CD14-positive monocyte (primary cell): ENCODE measurements at regions not wholly inside any gene's neighbourhood (a gene's known extent, or its start where the extent isn't known, plus 50 kb on each side); places are given as distances from the start of the nearest gene placed in this dataset.

Experiments
- DNase-seq, 3 donors: peaks; one replicate each; pipeline ENCODE4 v3.0.0-alpha.2; 2011 to 2022
- H2AFZ ChIP-seq: 2 replicates; pipeline ENCODE4 v1.6.0; 2012; ENCODE audit warnings: mild to moderate bottlenecking, low read depth, low read length, inconsistent platforms; ENCODE audit not compliant: insufficient read depth, poor library complexity, severe bottlenecking
- H3K27ac ChIP-seq, 2 donors: 1 replicate in 1 of 2; 2 replicates in 1 of 2; pipeline ENCODE4 v1.5.1; 2012 to 2013; ENCODE audit warnings: low read length in 2 of 2, control low read depth in 1 of 2, inconsistent platforms in 1 of 2, low read depth in 1 of 2, mild to moderate bottlenecking in 1 of 2
- H3K27me3 ChIP-seq, 2 donors: one replicate each; pipeline versions ENCODE4 v1.6.0 to v1.6.1; 2011 to 2013; ENCODE audit warnings: low read length in 2 of 2; ENCODE audit not compliant: control insufficient read depth in 2 of 2, insufficient read depth in 2 of 2
- H3K36me3 ChIP-seq, 2 donors: replicated peaks in 1 of 2; 1 replicate in 1 of 2; 2 replicates in 1 of 2; pipeline versions ENCODE4 v1.5.1 to v1.6.1; 2012 to 2013; ENCODE audit warnings: low read length in 2 of 2, control low read depth in 1 of 2, inconsistent platforms in 1 of 2, mild to moderate bottlenecking in 1 of 2; ENCODE audit not compliant: insufficient read depth in 2 of 2, control insufficient read depth in 1 of 2
- H3K4me1 ChIP-seq, 2 donors: 1 replicate in 1 of 2; 2 replicates in 1 of 2; pipeline versions ENCODE4 v1.5.1 to v1.6.1; 2012 to 2013; ENCODE audit warnings: low read length in 2 of 2, control low read depth in 1 of 2, inconsistent platforms in 1 of 2, mild to moderate bottlenecking in 1 of 2, moderate library complexity in 1 of 2; ENCODE audit not compliant: insufficient read depth in 2 of 2, control insufficient read depth in 1 of 2
- H3K4me2 ChIP-seq: replicated peaks from 2 replicates; pipeline ENCODE3; 2012; ENCODE audit warnings: low read length, moderate library complexity, mild to moderate bottlenecking; ENCODE audit not compliant: poor library complexity, severe bottlenecking; ENCODE audit errors: extremely low read depth
- H3K4me3 ChIP-seq, 3 experiments: fragments of 200-600 bp in 1 of 3; sonication (generic) in 1 of 3; replicated peaks in 1 of 3; 1 replicate in 2 of 3; 2 replicates in 1 of 3; pipeline ENCODE4 v1.5.1; 2011 to 2013; ENCODE audit warnings: low read length in 3 of 3, mild to moderate bottlenecking in 3 of 3, control low read depth in 2 of 3, low read depth in 2 of 3, inconsistent platforms in 1 of 3, moderate library complexity in 1 of 3
- H3K79me2 ChIP-seq: 2 replicates; pipeline ENCODE4 v1.6.0; 2012; ENCODE audit warnings: mild to moderate bottlenecking, control low read depth, inconsistent platforms, low read length, moderate library complexity; ENCODE audit not compliant: insufficient read depth
- H3K9ac ChIP-seq: 2 replicates; pipeline ENCODE4 v1.6.0; 2017; ENCODE audit warnings: low read length, mild to moderate bottlenecking; ENCODE audit not compliant: insufficient read depth, poor library complexity, severe bottlenecking
- H3K9me3 ChIP-seq, 2 donors: replicated peaks in 1 of 2; 1 replicate in 1 of 2; 2 replicates in 1 of 2; pipeline versions ENCODE4 v1.5.1 to v1.6.1; 2012 to 2013; ENCODE audit warnings: low read length in 2 of 2, control low read depth in 1 of 2; ENCODE audit not compliant: control insufficient read depth in 1 of 2, insufficient read depth in 1 of 2
- H4K20me1 ChIP-seq: 2 replicates; pipeline ENCODE4 v1.6.0; 2012; ENCODE audit warnings: mild to moderate bottlenecking, low read length, control low read depth, moderate library complexity; ENCODE audit not compliant: insufficient read depth
- H3K27ac Mint-ChIP-seq, 7 donors: one replicate each; pipeline ENCODE4 v1.8.0; 2020; ENCODE audit warnings: mild to moderate bottlenecking in 7 of 7, mixed read lengths in 7 of 7, moderate library complexity in 6 of 7, inconsistent platforms in 2 of 7
- H3K27me3 Mint-ChIP-seq, 3 donors: one replicate each; pipeline ENCODE4 v1.8.0; 2021 to 2022; ENCODE audit warnings: low read depth in 3 of 3, mild to moderate bottlenecking in 3 of 3, mixed read lengths in 3 of 3, moderate library complexity in 3 of 3, inconsistent platforms in 1 of 3
- H3K36me3 Mint-ChIP-seq, 2 donors: one replicate each; pipeline ENCODE4 v1.8.0; 2020; ENCODE audit warnings: mixed read lengths in 2 of 2, inconsistent platforms in 1 of 2, mild to moderate bottlenecking in 1 of 2
- H3K4me1 Mint-ChIP-seq: one replicate; pipeline ENCODE4 v1.8.0; 2020; ENCODE audit warnings: mild to moderate bottlenecking, mixed read lengths
- H3K4me3 Mint-ChIP-seq, 2 donors: one replicate each; pipeline ENCODE4 v1.8.0; 2020; ENCODE audit warnings: mild to moderate bottlenecking in 2 of 2, mixed read lengths in 2 of 2, moderate library complexity in 1 of 2
- H3K9me3 Mint-ChIP-seq, 7 donors: one replicate each; pipeline ENCODE4 v1.8.0; 2020 to 2022; ENCODE audit warnings: mixed read lengths in 7 of 7, mild to moderate bottlenecking in 6 of 7, moderate library complexity in 6 of 7, inconsistent platforms in 2 of 7
- CTCF ChIP-seq: fragments of 200-600 bp; IDR thresholded peaks from one replicate; pipeline ENCODE4 v1.8.0; 2022; ENCODE audit warnings: antibody characterized with exemption, mild to moderate bottlenecking
- WGBS: methylation state at CpG from one replicate; pipeline ENCODE4 v1.1.5; 2013; ENCODE audit warnings: missing lambda C conversion rate; ENCODE audit not compliant: insufficient coverage; 5-methylcytosine and 5-hydroxymethylcytosine counted together
- intact Hi-C, 2 donors: fragments of 100-400 bp; cut with micrococcal nuclease; formaldehyde crosslinking; loops; one replicate each; pipeline versions ENCODE4 v1.15.0 to v1.15.1; 2023

GRCh38 chr18:41714872-41715271 is 240.2 kb upstream of the PIK3C3 start:
- H3K9me3 ChIP-seq: no peaks in the 10 kb centered on the region
- peaks cover 0 to 4% (median 0%) of the 10 kb centered on the region in 7 donors for H3K9me3 Mint-ChIP-seq
- H3K4me1 ChIP-seq: no peaks in the 10 kb centered on the region
- H3K27ac ChIP-seq: no peak overlapping the region
- no peak overlapping the region for H2AFZ ChIP-seq
- no peak for TF ChIP-seq CTCF
- H3K4me3 Mint-ChIP-seq: no peak overlapping the region
- no peaks in the 10 kb centered on the region for H3K36me3 ChIP-seq
- H3K36me3 Mint-ChIP-seq: no peaks in the 10 kb centered on the region
- no peak overlapping the region for H3K9ac ChIP-seq
- H3K27me3 ChIP-seq: no peaks in the 10 kb centered on the region
- no peaks in the 10 kb centered on the region for H3K79me2 ChIP-seq
- no peak for DNase-seq
- no peak overlapping the region for H3K27ac Mint-ChIP-seq
- H4K20me1 ChIP-seq: no peaks in the 10 kb centered on the region
- no peaks in the 10 kb centered on the region for H3K4me1 Mint-ChIP-seq
- H3K4me3 ChIP-seq: no peak overlapping the region
- H3K4me2 ChIP-seq: no peak overlapping the region
- H3K27me3 Mint-ChIP-seq: no peaks in the 10 kb centered on the region
- intact Hi-C loops: no loop called here

GRCh38 chr18:41713969-41714825 is 240.8 kb upstream of the PIK3C3 start:
- H3K27ac Mint-ChIP-seq: no peak overlapping the region
- no peaks in the 10 kb centered on the region for H3K27me3 Mint-ChIP-seq
- no peak for TF ChIP-seq CTCF
- H3K4me3 Mint-ChIP-seq: no peak overlapping the region
- Histone ChIP-seq H3K27me3 (no peaks in the 10 kb centered on the region), H3K4me2 (no peak overlapping the region), H2AFZ (no peak overlapping the region), H3K79me2 (no peaks in the 10 kb centered on the region), H3K9ac (no peak overlapping the region), H3K9me3 (no peaks in the 10 kb centered on the region), H3K36me3 (no peaks in the 10 kb centered on the region), H4K20me1 (no peaks in the 10 kb centered on the region), H3K4me1 (no peaks in the 10 kb centered on the region), H3K4me3 (no peak overlapping the region), H3K27ac (no peak overlapping the region)
- no peak for DNase-seq
- intact Hi-C loops: no loop called here
- peaks cover 0 to 4% (median 0%) of the 10 kb centered on the region in 7 donors for H3K9me3 Mint-ChIP-seq
- no peaks in the 10 kb centered on the region for H3K4me1 Mint-ChIP-seq
- no peaks in the 10 kb centered on the region for H3K36me3 Mint-ChIP-seq
- WGBS: no CpG with 5 or more reads among the region's 3 CpGs
